Vagina (tissue), 2 donors: ENCODE measurements at regions not wholly inside any gene's neighbourhood (a gene's known extent, or its start where the extent isn't known, plus 50 kb on each side); places are given as distances from the start of the nearest gene placed in this dataset.

ENCODE experiments used
- DNase-seq, 2 donors: peaks; one replicate each; pipeline ENCODE4 v3.0.0-alpha.2; 2017; ENCODE audit errors: extremely low spot score in 2 of 2
- H3K27ac ChIP-seq: fragments of 200-600 bp; sonication (generic); one replicate; pipeline ENCODE4 v1.5.1; 2019
- H3K27me3 ChIP-seq: fragments of 200-600 bp; sonication (generic); one replicate; pipeline ENCODE4 v1.5.1; 2019
- H3K36me3 ChIP-seq, 2 donors: fragments of 200-600 bp; sonication (generic); one replicate each; pipeline ENCODE4 v1.5.1; 2017 to 2019
- H3K4me1 ChIP-seq: fragments of 200-600 bp; sonication (generic); one replicate; pipeline ENCODE4 v1.5.1; 2019
- H3K4me3 ChIP-seq, 2 donors: fragments of 200-600 bp; sonication (generic); 1 replicate in 1 of 2; 2 replicates in 1 of 2; pipeline ENCODE4 v1.5.1; 2016 to 2019
- H3K9me3 ChIP-seq: fragments of 200-600 bp; sonication (generic); one replicate; pipeline ENCODE4 v1.5.1; 2019
- POLR2A ChIP-seq, 2 donors: fragments of 450-650 bp; IDR thresholded peaks; one replicate each; pipeline ENCODE4 v1.6.1; 2017; ENCODE audit warnings: antibody characterized with exemption in 2 of 2, mild to moderate bottlenecking in 2 of 2, moderate library complexity in 2 of 2
- POLR2AphosphoS5 ChIP-seq, 2 donors: sonication (generic); formaldehyde crosslinking; IDR thresholded peaks; one replicate each; pipeline ENCODE4 v1.9.0; 2017; ENCODE audit warnings: antibody characterized with exemption in 2 of 2, mild to moderate bottlenecking in 2 of 2, low read depth in 1 of 2; ENCODE audit not compliant: insufficient read depth in 1 of 2
- intact Hi-C: fragments of 100-400 bp; cut with DNase I; formaldehyde crosslinking; loops from one replicate; pipeline ENCODE4 v1.15.1; 2023
- TF ChIP-seq, protein P1 (sequence below), 3 experiments: fragments of 450-650 bp in 2 of 3; fragments of 200-600 bp in 1 of 3; sonication (generic) in 1 of 3; IDR thresholded peaks; one replicate each; pipeline ENCODE4 v1.5.1; 2017 to 2019; ENCODE audit warnings: antibody characterized with exemption in 3 of 3, mild to moderate bottlenecking in 2 of 3, moderate library complexity in 2 of 3

DNA sequence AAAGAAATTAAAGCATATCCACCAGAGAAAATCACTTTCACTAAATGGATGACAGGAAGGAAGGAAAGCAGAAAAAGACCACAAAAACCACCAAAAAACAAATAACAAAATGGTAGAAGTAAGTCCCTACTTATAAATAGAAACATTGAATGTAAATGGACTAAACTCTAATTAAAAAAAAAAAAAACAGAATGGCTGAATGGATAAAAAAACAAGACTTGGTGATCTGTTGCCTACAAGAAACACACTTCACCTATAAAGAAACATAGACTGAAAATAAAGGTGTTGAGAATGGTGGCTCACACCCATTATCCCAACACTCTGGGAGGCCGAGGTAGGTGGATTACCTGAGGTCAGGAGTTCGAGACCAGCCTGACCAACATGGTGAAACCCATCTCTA, 122.9 kb downstream of the HMHB1 start:
- no peak for DNase-seq
- Histone ChIP-seq H3K9me3 (no peaks in the 10 kb centered on the region), H3K4me3 (no peak overlapping the region), H3K27ac (no peak overlapping the region), H3K4me1 (no peaks in the 10 kb centered on the region), H3K27me3 (no peaks in the 10 kb centered on the region), H3K36me3 (no peaks in the 10 kb centered on the region)
- intact Hi-C loops: no loop called here
- TF ChIP-seq, protein P1, sequence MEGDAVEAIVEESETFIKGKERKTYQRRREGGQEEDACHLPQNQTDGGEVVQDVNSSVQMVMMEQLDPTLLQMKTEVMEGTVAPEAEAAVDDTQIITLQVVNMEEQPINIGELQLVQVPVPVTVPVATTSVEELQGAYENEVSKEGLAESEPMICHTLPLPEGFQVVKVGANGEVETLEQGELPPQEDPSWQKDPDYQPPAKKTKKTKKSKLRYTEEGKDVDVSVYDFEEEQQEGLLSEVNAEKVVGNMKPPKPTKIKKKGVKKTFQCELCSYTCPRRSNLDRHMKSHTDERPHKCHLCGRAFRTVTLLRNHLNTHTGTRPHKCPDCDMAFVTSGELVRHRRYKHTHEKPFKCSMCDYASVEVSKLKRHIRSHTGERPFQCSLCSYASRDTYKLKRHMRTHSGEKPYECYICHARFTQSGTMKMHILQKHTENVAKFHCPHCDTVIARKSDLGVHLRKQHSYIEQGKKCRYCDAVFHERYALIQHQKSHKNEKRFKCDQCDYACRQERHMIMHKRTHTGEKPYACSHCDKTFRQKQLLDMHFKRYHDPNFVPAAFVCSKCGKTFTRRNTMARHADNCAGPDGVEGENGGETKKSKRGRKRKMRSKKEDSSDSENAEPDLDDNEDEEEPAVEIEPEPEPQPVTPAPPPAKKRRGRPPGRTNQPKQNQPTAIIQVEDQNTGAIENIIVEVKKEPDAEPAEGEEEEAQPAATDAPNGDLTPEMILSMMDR (IDR thresholded peaks at IDR 0.05): no peak
- no peak for TF ChIP-seq POLR2AphosphoS5 (IDR thresholded peaks at IDR 0.05; ENCODE audit: insufficient read depth in 1 of 2, low read depth in 1 of 2)
- no peak for TF ChIP-seq POLR2A (IDR thresholded peaks at IDR 0.05)

DNA sequence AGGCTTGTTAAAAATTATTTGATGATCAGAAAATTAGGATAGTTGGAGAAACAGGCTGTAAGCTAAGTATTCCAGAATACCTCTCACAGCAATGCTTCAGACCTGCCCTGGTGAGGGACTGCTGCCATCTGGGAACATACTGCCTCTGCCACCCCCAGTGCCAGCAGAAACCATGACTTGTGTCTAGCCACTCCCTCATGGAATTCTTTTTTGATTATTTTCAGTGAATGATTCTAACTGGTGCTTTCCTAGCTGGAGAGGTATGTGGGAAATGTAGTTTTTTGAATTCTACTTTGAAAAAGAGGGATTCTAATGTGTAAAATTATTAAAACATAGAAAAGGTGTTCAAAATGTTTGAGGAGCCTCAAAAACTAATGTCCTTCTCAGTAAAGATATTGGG, 126.3 kb downstream of the HMHB1 start:
- Histone ChIP-seq H3K36me3 (no peaks in the 10 kb centered on the region), H3K27me3 (no peaks in the 10 kb centered on the region), H3K9me3 (no peaks in the 10 kb centered on the region), H3K4me1 (no peaks in the 10 kb centered on the region), H3K4me3 (no peak overlapping the region), H3K27ac (no peak overlapping the region)
- TF ChIP-seq POLR2A (IDR thresholded peaks at IDR 0.05) (no peak), POLR2AphosphoS5 (IDR thresholded peaks at IDR 0.05; ENCODE audit: insufficient read depth in 1 of 2, low read depth in 1 of 2) (no peak)
- TF ChIP-seq, protein P1 (IDR thresholded peaks at IDR 0.05): no peak
- DNase-seq: no peak
- intact Hi-C loops: no loop called here

DNA sequence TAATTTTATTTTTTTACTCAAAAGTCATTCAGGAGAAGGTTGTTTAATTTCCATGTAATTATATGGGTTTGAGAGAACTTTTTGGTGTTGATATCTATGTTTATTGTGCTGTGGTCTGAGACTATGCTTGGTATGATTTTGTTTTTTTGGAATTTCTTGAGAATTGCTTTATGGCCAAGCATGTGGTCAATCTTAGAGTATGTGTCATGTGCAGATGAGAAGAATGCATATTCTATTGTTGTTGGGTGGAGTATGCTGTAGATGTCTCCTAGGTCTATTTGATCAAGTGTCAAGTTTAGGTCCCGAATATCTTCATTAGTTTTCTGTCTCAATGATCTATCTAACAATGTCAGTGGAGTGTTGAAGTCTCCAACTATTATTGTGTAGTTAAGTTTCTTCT, 134.9 kb downstream of the HMHB1 start:
- TF ChIP-seq, protein P1 (IDR thresholded peaks at IDR 0.05): no peak
- TF ChIP-seq POLR2AphosphoS5 (IDR thresholded peaks at IDR 0.05; ENCODE audit: insufficient read depth in 1 of 2, low read depth in 1 of 2) (no peak), POLR2A (IDR thresholded peaks at IDR 0.05) (no peak)
- Histone ChIP-seq H3K27ac (no peak overlapping the region), H3K4me1 (no peaks in the 10 kb centered on the region), H3K9me3 (peaks cover 3% of the 10 kb centered on the region), H3K4me3 (no peak overlapping the region), H3K36me3 (no peaks in the 10 kb centered on the region), H3K27me3 (no peaks in the 10 kb centered on the region)
- intact Hi-C loops: no loop called here
- DNase-seq: no peak

DNA sequence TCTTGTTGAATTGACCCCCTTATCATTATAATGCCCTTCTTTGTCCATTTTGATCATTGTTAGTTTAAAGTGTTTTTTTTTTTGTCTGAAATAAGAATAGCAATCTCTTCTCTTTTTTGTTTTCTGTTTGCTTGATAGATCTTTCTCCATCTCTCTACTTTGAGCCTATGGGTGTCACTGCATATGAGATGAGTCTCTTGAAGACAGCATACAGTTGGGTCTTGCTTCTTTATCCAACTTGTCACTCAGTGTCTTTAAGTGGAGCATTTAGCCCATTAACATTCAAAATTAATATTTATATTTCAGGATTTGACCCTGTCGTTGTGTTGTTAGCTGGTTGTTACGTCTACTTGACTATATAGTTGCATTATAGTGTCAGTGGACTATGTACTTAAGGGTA, 135.4 kb downstream of the HMHB1 start:
- no peak for DNase-seq
- Histone ChIP-seq H3K4me1 (no peaks in the 10 kb centered on the region), H3K36me3 (no peaks in the 10 kb centered on the region), H3K27ac (no peak overlapping the region), H3K9me3 (peaks cover 3% of the 10 kb centered on the region), H3K27me3 (no peaks in the 10 kb centered on the region), H3K4me3 (no peak overlapping the region)
- intact Hi-C loops: no loop called here
- no peak for TF ChIP-seq POLR2AphosphoS5 (IDR thresholded peaks at IDR 0.05; ENCODE audit: insufficient read depth in 1 of 2, low read depth in 1 of 2)

DNA sequence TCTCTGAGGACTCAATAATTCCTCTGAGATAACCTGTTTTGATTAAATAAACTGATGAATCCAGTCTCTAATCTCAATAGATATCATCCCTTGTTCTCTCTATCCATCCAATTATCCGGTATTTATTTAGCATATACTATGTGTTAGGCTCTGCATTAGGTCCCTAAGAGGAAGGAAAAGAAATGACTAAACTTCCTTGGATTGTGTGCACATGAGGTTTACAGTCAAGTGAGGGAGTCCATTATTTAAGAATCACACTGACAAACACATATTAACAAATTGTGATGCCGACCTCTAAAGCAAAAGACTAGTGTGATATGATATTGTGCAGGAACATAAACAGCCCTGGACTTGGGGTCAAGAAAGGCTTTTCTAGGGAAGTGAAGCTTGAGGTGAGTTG, 140.8 kb downstream of the HMHB1 start:
- H3K27ac ChIP-seq: no peak overlapping the region
- intact Hi-C loops: no loop called here
- H3K27me3 ChIP-seq: no peaks in the 10 kb centered on the region
- no peaks in the 10 kb centered on the region for H3K36me3 ChIP-seq
- H3K4me1 ChIP-seq: no peaks in the 10 kb centered on the region
- no peak for DNase-seq
- peaks cover 3% of the 10 kb centered on the region for H3K9me3 ChIP-seq
- H3K4me3 ChIP-seq: no peak overlapping the region
- no peak for TF ChIP-seq POLR2AphosphoS5 (IDR thresholded peaks at IDR 0.05; ENCODE audit: insufficient read depth in 1 of 2, low read depth in 1 of 2)
- TF ChIP-seq POLR2A (IDR thresholded peaks at IDR 0.05): no peak
- TF ChIP-seq, protein P1 (IDR thresholded peaks at IDR 0.05): no peak

DNA sequence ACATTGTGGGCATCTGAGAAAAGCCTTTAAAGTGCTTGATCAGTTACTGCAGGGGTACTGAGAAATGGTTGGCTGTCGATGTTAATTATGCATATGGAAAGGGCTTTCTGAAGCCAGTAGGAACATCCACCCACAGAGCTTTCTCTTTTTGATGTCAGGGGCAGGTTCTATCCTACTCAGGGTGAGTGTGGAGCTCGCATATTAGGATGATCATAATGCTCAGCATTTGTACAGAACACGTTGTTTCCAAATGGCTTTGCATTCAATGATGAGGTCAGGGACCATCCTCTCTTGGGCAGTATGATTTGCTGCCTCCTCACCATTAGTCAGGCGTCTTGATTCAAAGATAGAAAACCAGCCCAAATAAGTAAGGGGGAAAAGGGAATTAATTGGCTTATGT, 141.9 kb downstream of the HMHB1 start:
- Histone ChIP-seq H3K36me3 (no peaks in the 10 kb centered on the region), H3K27me3 (no peaks in the 10 kb centered on the region), H3K9me3 (no peaks in the 10 kb centered on the region), H3K4me1 (no peaks in the 10 kb centered on the region), H3K27ac (no peak overlapping the region), H3K4me3 (no peak overlapping the region)
- TF ChIP-seq POLR2A (IDR thresholded peaks at IDR 0.05) (no peak), POLR2AphosphoS5 (IDR thresholded peaks at IDR 0.05; ENCODE audit: insufficient read depth in 1 of 2, low read depth in 1 of 2) (no peak)
- TF ChIP-seq, protein P1 (IDR thresholded peaks at IDR 0.05): no peak
- intact Hi-C loops: no loop called here
- DNase-seq: no peak
